ENCODE measurements at regions not wholly inside any gene's neighbourhood (a gene's known extent, or its start where the extent isn't known, plus 50 kb on each side); places are given as distances from the start of the nearest gene placed in this dataset.

DNA sequence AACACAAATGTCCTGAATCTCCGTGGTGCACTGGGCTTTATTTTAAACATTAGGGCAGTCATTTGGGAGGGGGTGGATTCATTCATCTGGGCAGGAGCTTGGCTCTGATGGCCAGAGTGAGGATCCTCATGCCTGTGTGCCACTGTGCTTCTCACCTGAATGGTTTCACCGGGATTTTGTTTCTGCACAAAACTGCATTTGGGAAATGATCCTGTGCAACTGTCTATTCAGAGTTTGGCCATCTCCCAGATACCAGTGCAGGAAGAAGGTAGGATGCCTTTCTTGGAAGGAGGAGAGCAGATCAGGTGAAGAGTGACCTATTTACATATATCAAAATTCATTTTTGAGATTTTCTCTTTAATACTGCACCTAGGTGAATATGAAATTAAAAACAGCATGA, 514.4 kb upstream of the SEMA6A start:
- DNase-seq (ENCODE audit: low read depth, low spot score) (no peak), FAIRE-seq (no peak)
- POLR2A ChIA-PET, result no interaction called here
- Histone ChIP-seq H3K4me1 (ENCODE audit: control insufficient read depth, extremely low read depth, insufficient read depth, low read length) (no peaks in the 10 kb centered on the region), H3K27me3 (ENCODE audit: control insufficient read depth in 2 of 2, insufficient read depth in 2 of 2, low read length in 2 of 2) (no peaks in the 10 kb centered on the region), H3K9me1 (replicated peaks; ENCODE audit: control insufficient read depth, extremely low read depth, insufficient read depth, low read length) (no peaks in the 10 kb centered on the region), H3K27ac (ENCODE audit: insufficient read depth, low read depth, low read length) (no peak overlapping the region), H3K4me3 (replicated peaks in 1 of 3; ENCODE audit: insufficient read depth in 1 of 3, low read depth in 1 of 3, low read length in 3 of 3) (no peak overlapping the region), H4K20me1 (replicated peaks; ENCODE audit: control insufficient read depth, extremely low read depth, insufficient read depth, low read length) (no peaks in the 10 kb centered on the region), H3K9ac (replicated peaks; ENCODE audit: extremely low read depth, insufficient read depth, low read length) (no peak overlapping the region), H3K36me3 (ENCODE audit: control insufficient read depth in 2 of 2, extremely low read depth in 1 of 2, insufficient read depth in 2 of 2, low read length in 2 of 2) (no peaks in the 10 kb centered on the region), H3K79me2 (ENCODE audit: control insufficient read depth, insufficient read depth, low read length) (no peaks in the 10 kb centered on the region), H3K9me3 (replicated peaks; ENCODE audit: control insufficient read depth, insufficient read depth, low read length) (peaks cover 1% of the 10 kb centered on the region), H3K4me2 (ENCODE audit: insufficient read depth, low read length) (no peak overlapping the region), H2AFZ (ENCODE audit: low read depth, low read length) (no peak overlapping the region)
- no TSS peak for BruUV-seq (replicated peaks)
- dilution Hi-C loops (cut with MboI; ENCODE audit: extremely low pct_ligation_motif_present, low sequenced_read_pairs) (no loop called here), intact Hi-C loops (cut with micrococcal nuclease) (no loop called here)
- TF ChIP-seq EZH2 (IDR thresholded peaks at IDR 0.05; ENCODE audit: borderline replicate concordance, low read depth, low read length, severe bottlenecking) (no peak), POLR2AphosphoS5 (IDR thresholded peaks at IDR 0.05; ENCODE audit: insufficient read depth, low read depth, low read length) (no peak), POLR2A (IDR thresholded peaks at IDR 0.05; ENCODE audit: low read depth, low read length) (no peak), JUN (IDR thresholded peaks at IDR 0.05; ENCODE audit: borderline replicate concordance, insufficient read depth, insufficient read length, low read depth) (no peak), FOS (IDR thresholded peaks at IDR 0.05; ENCODE audit: borderline replicate concordance, insufficient read depth, low read length) (no peak), GATA2 (IDR thresholded peaks at IDR 0.05; ENCODE audit: insufficient read depth, insufficient read length, low read depth, low read length) (no peak), MYC (IDR thresholded peaks at IDR 0.05; ENCODE audit: low read depth, low read length) (no peak)
- TF ChIP-seq, protein P1, sequence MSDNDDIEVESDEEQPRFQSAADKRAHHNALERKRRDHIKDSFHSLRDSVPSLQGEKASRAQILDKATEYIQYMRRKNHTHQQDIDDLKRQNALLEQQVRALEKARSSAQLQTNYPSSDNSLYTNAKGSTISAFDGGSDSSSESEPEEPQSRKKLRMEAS (IDR thresholded peaks at IDR 0.05; ENCODE audit: insufficient read depth, insufficient read length), result no peak
- CTCF ChIA-PET, result no interaction called here

DNA sequence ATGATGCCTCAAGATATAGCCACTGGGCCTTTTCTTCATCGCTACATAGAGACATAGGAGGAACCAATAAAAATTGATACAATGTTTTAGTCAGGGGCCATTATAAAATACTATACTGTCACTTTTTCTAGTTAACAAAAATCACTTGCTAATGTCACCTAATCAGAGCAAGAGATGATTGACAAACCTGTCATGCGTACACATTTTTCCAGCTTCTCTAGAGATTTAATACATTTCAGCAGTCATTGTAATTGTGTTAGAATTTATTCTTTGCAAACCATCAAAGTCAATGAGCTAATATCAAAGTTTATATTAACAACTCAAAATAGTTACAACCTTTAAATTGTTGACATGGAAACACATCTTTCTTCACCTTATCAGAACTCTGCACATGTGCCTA, 513.6 kb upstream of the SEMA6A start:
- H3K79me2 ChIP-seq (ENCODE audit: control insufficient read depth, insufficient read depth, low read length), result no peaks in the 10 kb centered on the region
- dilution Hi-C loops (cut with MboI; ENCODE audit: extremely low pct_ligation_motif_present, low sequenced_read_pairs), result no loop called here
- no peaks in the 10 kb centered on the region for H3K9me1 ChIP-seq (replicated peaks; ENCODE audit: control insufficient read depth, extremely low read depth, insufficient read depth, low read length)
- CTCF ChIA-PET, result no interaction called here
- no peaks in the 10 kb centered on the region for H3K9me3 ChIP-seq (replicated peaks; ENCODE audit: control insufficient read depth, insufficient read depth, low read length)
- no peaks in the 10 kb centered on the region for H3K27me3 ChIP-seq (ENCODE audit: control insufficient read depth in 2 of 2, insufficient read depth in 2 of 2, low read length in 2 of 2)
- POLR2A ChIA-PET, result no interaction called here
- DNase-seq (ENCODE audit: low read depth, low spot score) (no peak), FAIRE-seq (no peak)
- no peak overlapping the region for H3K27ac ChIP-seq (ENCODE audit: insufficient read depth, low read depth, low read length)
- H3K9ac ChIP-seq (replicated peaks; ENCODE audit: extremely low read depth, insufficient read depth, low read length), result no peak overlapping the region
- intact Hi-C loops (cut with micrococcal nuclease), result no loop called here
- no peak overlapping the region for H2AFZ ChIP-seq (ENCODE audit: low read depth, low read length)
- no peaks in the 10 kb centered on the region for H4K20me1 ChIP-seq (replicated peaks; ENCODE audit: control insufficient read depth, extremely low read depth, insufficient read depth, low read length)
- H3K4me2 ChIP-seq (ENCODE audit: insufficient read depth, low read length), result no peak overlapping the region
- H3K4me1 ChIP-seq (ENCODE audit: control insufficient read depth, extremely low read depth, insufficient read depth, low read length), result no peaks in the 10 kb centered on the region
- H3K4me3 ChIP-seq (replicated peaks in 1 of 3; ENCODE audit: insufficient read depth in 1 of 3, low read depth in 1 of 3, low read length in 3 of 3), result no peak overlapping the region
- H3K36me3 ChIP-seq (ENCODE audit: control insufficient read depth in 2 of 2, extremely low read depth in 1 of 2, insufficient read depth in 2 of 2, low read length in 2 of 2), result no peaks in the 10 kb centered on the region
- no TSS peak for BruUV-seq (replicated peaks)
- TF ChIP-seq GATA2 (IDR thresholded peaks at IDR 0.05; ENCODE audit: insufficient read depth, insufficient read length, low read depth, low read length) (no peak), MYC (IDR thresholded peaks at IDR 0.05; ENCODE audit: low read depth, low read length) (no peak), EZH2 (IDR thresholded peaks at IDR 0.05; ENCODE audit: borderline replicate concordance, low read depth, low read length, severe bottlenecking) (no peak), JUN (IDR thresholded peaks at IDR 0.05; ENCODE audit: borderline replicate concordance, insufficient read depth, insufficient read length, low read depth) (no peak), POLR2A (IDR thresholded peaks at IDR 0.05; ENCODE audit: low read depth, low read length) (no peak), POLR2AphosphoS5 (IDR thresholded peaks at IDR 0.05; ENCODE audit: insufficient read depth, low read depth, low read length) (no peak), FOS (IDR thresholded peaks at IDR 0.05; ENCODE audit: borderline replicate concordance, insufficient read depth, low read length) (no peak)
- TF ChIP-seq, protein P2, sequence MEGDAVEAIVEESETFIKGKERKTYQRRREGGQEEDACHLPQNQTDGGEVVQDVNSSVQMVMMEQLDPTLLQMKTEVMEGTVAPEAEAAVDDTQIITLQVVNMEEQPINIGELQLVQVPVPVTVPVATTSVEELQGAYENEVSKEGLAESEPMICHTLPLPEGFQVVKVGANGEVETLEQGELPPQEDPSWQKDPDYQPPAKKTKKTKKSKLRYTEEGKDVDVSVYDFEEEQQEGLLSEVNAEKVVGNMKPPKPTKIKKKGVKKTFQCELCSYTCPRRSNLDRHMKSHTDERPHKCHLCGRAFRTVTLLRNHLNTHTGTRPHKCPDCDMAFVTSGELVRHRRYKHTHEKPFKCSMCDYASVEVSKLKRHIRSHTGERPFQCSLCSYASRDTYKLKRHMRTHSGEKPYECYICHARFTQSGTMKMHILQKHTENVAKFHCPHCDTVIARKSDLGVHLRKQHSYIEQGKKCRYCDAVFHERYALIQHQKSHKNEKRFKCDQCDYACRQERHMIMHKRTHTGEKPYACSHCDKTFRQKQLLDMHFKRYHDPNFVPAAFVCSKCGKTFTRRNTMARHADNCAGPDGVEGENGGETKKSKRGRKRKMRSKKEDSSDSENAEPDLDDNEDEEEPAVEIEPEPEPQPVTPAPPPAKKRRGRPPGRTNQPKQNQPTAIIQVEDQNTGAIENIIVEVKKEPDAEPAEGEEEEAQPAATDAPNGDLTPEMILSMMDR (IDR thresholded peaks at IDR 0.05; ENCODE audit: extremely low read depth in 1 of 2, insufficient read depth in 1 of 2, low read depth in 1 of 2, low read length in 2 of 2), result no peak
- TF ChIP-seq, protein P1 (IDR thresholded peaks at IDR 0.05; ENCODE audit: insufficient read depth, insufficient read length), result no peak
